AG04449 (cell line): ENCODE measurements at regions not wholly inside any gene's neighbourhood (a gene's known extent, or its start where the extent isn't known, plus 50 kb on each side); places are given as distances from the start of the nearest gene placed in this dataset.

ENCODE experiments used
- CTCF ChIA-PET: fragments of 350-600 bp; formaldehyde crosslinking; extraction: SDS; loops from one replicate; lab custom pipeline; 2021; ENCODE audit warnings: antibody characterized with exemption; lab: Yijun Ruan, JAX
- POLR2A ChIA-PET: fragments of 400-600, 350-600 bp; formaldehyde crosslinking; extraction: SDS; loops from one replicate; lab custom pipeline; 2020; ENCODE audit warnings: antibody characterized with exemption, inconsistent platforms; lab: Yijun Ruan, JAX
- DNase-seq: peaks from one replicate; pipeline ENCODE4 v3.0.0-alpha.2; 2010; ENCODE audit warnings: low read depth, low spot score
- H3K4me3 ChIP-seq: 2 replicates; pipeline ENCODE4 v1.5.1; 2011; ENCODE audit warnings: low read depth, mild to moderate bottlenecking, control low read depth, low read length
- CTCF ChIP-seq: IDR thresholded peaks from one replicate; pipeline ENCODE4 v1.5.1; 2011; ENCODE audit warnings: mild to moderate bottlenecking, moderate library complexity, low read length, control low read depth, inconsistent platforms; ENCODE audit not compliant: insufficient read depth; ENCODE audit errors: missing control alignments

GRCh38 chr6:17036065-17036393 lies 65.8 kb upstream of the STMND1 start:
- no peak for DNase-seq
- ChIA-PET POLR2A (no interaction called here), CTCF (no interaction called here)
- no peak overlapping the region for H3K4me3 ChIP-seq
- TF ChIP-seq CTCF = no peak

GRCh38 chr6:17035257-17036064 lies 66.4 kb upstream of the STMND1 start:
- ChIA-PET CTCF (interaction anchor here (1.4 kb wide), 1 partner anchor 51 kb away, joined by 4 read pairs; no protein-coding TSS in a partner anchor), POLR2A (no interaction called here)
- TF ChIP-seq CTCF = no peak
- DNase-seq = no peak
- no peak overlapping the region for H3K4me3 ChIP-seq

GRCh38 chr6:17033746-17034145 lies 68.1 kb upstream of the STMND1 start:
- no peak overlapping the region for H3K4me3 ChIP-seq

GRCh38 chr6:17032988-17033634 lies 68.7 kb upstream of the STMND1 start:
- peak; percentile 75 for DNase-seq
- no peak for TF ChIP-seq CTCF
- peak overlapping the region; percentile 36 for H3K4me3 ChIP-seq
- CTCF ChIA-PET = interaction anchor here (0.7 to 2.4 kb wide), 10 partner anchors 10 to 270 kb away, joined by 3 to 9 read pairs (median 4); no protein-coding TSS in a partner anchor
- POLR2A ChIA-PET = interaction anchor here (0.5 to 1.5 kb wide), 4 partner anchors 12 to 272 kb away, joined by 3 to 5 read pairs (median 4); partner anchors contain the start of gene ATXN1

More at GRCh38 chr6:17033746-17034145, 68.1 kb upstream of the STMND1 start:
- POLR2A ChIA-PET = interaction anchor here (1.2 to 1.5 kb wide), 3 partner anchors 12 to 272 kb away, joined by 3 to 5 read pairs (median 3); partner anchors contain the start of gene ATXN1
- CTCF ChIA-PET = interaction anchor here (0.7 to 2.4 kb wide), 9 partner anchors 10 to 270 kb away, joined by 3 to 9 read pairs (median 4); no protein-coding TSS in a partner anchor
- no peak for DNase-seq
- TF ChIP-seq CTCF = no peak

- ChIA-PET CTCF (interaction anchor here (0.9 to 2.4 kb wide), 7 partner anchors 9 to 269 kb away, joined by 3 to 9 read pairs (median 4); no protein-coding TSS in a partner anchor), POLR2A (interaction anchor here (0.5 to 1.5 kb wide), 4 partner anchors 11 to 271 kb away, joined by 3 to 5 read pairs (median 4); partner anchors contain the start of gene ATXN1)
- no peak for DNase-seq
- no peak for TF ChIP-seq CTCF
- H3K4me3 ChIP-seq = no peak overlapping the region
Measured at GRCh38 chr6:17032590-17032987, 69.3 kb upstream of the STMND1 start.
